Posterior vena cava (tissue), 2 donors: ENCODE measurements at regions not wholly inside any gene's neighbourhood (a gene's known extent, or its start where the extent isn't known, plus 50 kb on each side); places are given as distances from the start of the nearest gene placed in this dataset.
"Not testable (repeated sequence)": the region's sequence is repeated elsewhere in the genome, so short reads cannot be mapped to it uniquely, and the experiment has no call there.

Experiments
- DNase-seq: peaks from one replicate; pipeline ENCODE4 v3.0.0-alpha.2; 2020; ENCODE audit warnings: low spot score
- intact Hi-C, 2 donors: fragments of 100-400 bp; cut with DNase I; formaldehyde crosslinking; loops; one replicate each; pipeline versions ENCODE4 v1.14.1 to v1.14.2; 2022 to 2023
- donor health status: DM: yes; HTN: yes; CAD: no.
- donor health status: DM: yes; HTN: yes; CAD: no.

GRCh38 chr20:30164389-30164788, 1093.1 kb upstream of the DEFB115 start:
- DNase-seq, intact Hi-C loops: not testable (repeated sequence)

- intact Hi-C loops, result no loop called here
- DNase-seq, result no peak
Observed at GRCh38 chr20:30167540-30167939, 1089.9 kb upstream of the DEFB115 start.

GRCh38 chr20:30168025-30168799, 1089.3 kb upstream of the DEFB115 start:
- intact Hi-C loops, result no loop called here
- peak; percentile 81 for DNase-seq

- peak; percentile 72 for DNase-seq
Observed at GRCh38 chr20:30168800-30169138, 1088.7 kb upstream of the DEFB115 start.

GRCh38 chr20:30175681-30176080, 1081.8 kb upstream of the DEFB115 start:
- intact Hi-C loops, result no loop called here
- DNase-seq, result no peak

More at GRCh38 chr20:30168800-30169138, 1088.7 kb upstream of the DEFB115 start:
- intact Hi-C loops, result no loop called here

- DNase-seq, intact Hi-C loops: not testable (repeated sequence)
Observed at GRCh38 chr20:30183124-30183523, 1074.3 kb upstream of the DEFB115 start.

GRCh38 chr20:30191785-30192184, 1065.7 kb upstream of the DEFB115 start:
- intact Hi-C loops, DNase-seq: not testable (repeated sequence)

- intact Hi-C loops, DNase-seq: not testable (repeated sequence)
Observed at GRCh38 chr20:30234477-30234876, 1023.0 kb upstream of the DEFB115 start.

- intact Hi-C loops, DNase-seq: not testable (repeated sequence)
Observed at GRCh38 chr20:30275073-30275472, 982.4 kb upstream of the DEFB115 start.

GRCh38 chr20:30281584-30282197, 975.8 kb upstream of the DEFB115 start:
- intact Hi-C loops, result no loop called here
- DNase-seq, result no peak

- intact Hi-C loops, result not testable (repeated sequence)
- DNase-seq, result peak; percentile 86
Observed at GRCh38 chr20:30283476-30284280, 973.8 kb upstream of the DEFB115 start.

- intact Hi-C loops, result no loop called here
- DNase-seq, result no peak
Observed at GRCh38 chr20:30284281-30284905, 973.1 kb upstream of the DEFB115 start.

- intact Hi-C loops, result no loop called here
- no peak for DNase-seq
Observed at GRCh38 chr20:30285677-30286076, 971.8 kb upstream of the DEFB115 start.

GRCh38 chr20:30286157-30286556, 971.3 kb upstream of the DEFB115 start:
- no peak for DNase-seq
- intact Hi-C loops, result no loop called here

- DNase-seq, intact Hi-C loops: not testable (repeated sequence)
Observed at GRCh38 chr20:30287459-30287858, 970.0 kb upstream of the DEFB115 start.

GRCh38 chr20:30288346-30288745, 969.1 kb upstream of the DEFB115 start:
- intact Hi-C loops, result no loop called here
- DNase-seq, result no peak

- intact Hi-C loops, DNase-seq: not testable (repeated sequence)
Observed at GRCh38 chr20:30289049-30289448, 968.4 kb upstream of the DEFB115 start.

GRCh38 chr20:30289711-30290141, 967.7 kb upstream of the DEFB115 start:
- DNase-seq, result not testable (repeated sequence)

GRCh38 chr20:30290361-30291063, 967.0 kb upstream of the DEFB115 start:
- DNase-seq, intact Hi-C loops: not testable (repeated sequence)

More at GRCh38 chr20:30289711-30290141, 967.7 kb upstream of the DEFB115 start:
- intact Hi-C loops, result not testable (repeated sequence)
